SU-DHL-6 (cell line): ENCODE measurements at regions not wholly inside any gene's neighbourhood (a gene's known extent, or its start where the extent isn't known, plus 50 kb on each side); places are given as distances from the start of the nearest gene placed in this dataset.

Source experiments
- CTCF ChIP-seq: fragments of 200-600 bp; sonication (generic); IDR thresholded peaks from one replicate; pipeline ENCODE4 v1.5.1; 2017; ENCODE audit warnings: antibody characterized with exemption, mild to moderate bottlenecking, low read length, moderate library complexity; ENCODE audit not compliant: insufficient read depth, poor library complexity, severe bottlenecking
- EZH2phosphoT487 ChIP-seq: fragments of 200-600 bp; sonication (generic), shearing (Covaris generic); conservative IDR thresholded peaks from 2 replicates; pipeline ENCODE4 v1.6.1; 2018; ENCODE audit warnings: mild to moderate bottlenecking, antibody characterized with exemption, low read length, moderate library complexity, mixed read lengths

- no peak for TF ChIP-seq CTCF
- no peak for TF ChIP-seq EZH2phosphoT487
Measured at GRCh38 chr16:66006485-66006884, 360.0 kb upstream of the CDH5 start.
